H7 (cell line): ENCODE measurements at regions not wholly inside any gene's neighbourhood (a gene's known extent, or its start where the extent isn't known, plus 50 kb on each side); places are given as distances from the start of the nearest gene placed in this dataset.

Experiments used
- DNase-seq: peaks from one replicate; pipeline ENCODE4 v3.0.0; 2012
- H3K27me3 ChIP-seq: 2 replicates; pipeline ENCODE4 v1.6.0; 2011; ENCODE audit warnings: mild to moderate bottlenecking, low read length; ENCODE audit not compliant: control insufficient read depth, insufficient read depth
- H3K36me3 ChIP-seq: replicated peaks from 2 replicates; pipeline ENCODE4 v1.5.1; 2011; ENCODE audit warnings: low read length; ENCODE audit not compliant: control insufficient read depth, insufficient read depth
- H3K4me3 ChIP-seq: 2 replicates; pipeline ENCODE4 v1.5.1; 2011; ENCODE audit warnings: low read depth, mild to moderate bottlenecking, control low read depth, low read length, moderate library complexity; ENCODE audit not compliant: insufficient read depth

DNA sequence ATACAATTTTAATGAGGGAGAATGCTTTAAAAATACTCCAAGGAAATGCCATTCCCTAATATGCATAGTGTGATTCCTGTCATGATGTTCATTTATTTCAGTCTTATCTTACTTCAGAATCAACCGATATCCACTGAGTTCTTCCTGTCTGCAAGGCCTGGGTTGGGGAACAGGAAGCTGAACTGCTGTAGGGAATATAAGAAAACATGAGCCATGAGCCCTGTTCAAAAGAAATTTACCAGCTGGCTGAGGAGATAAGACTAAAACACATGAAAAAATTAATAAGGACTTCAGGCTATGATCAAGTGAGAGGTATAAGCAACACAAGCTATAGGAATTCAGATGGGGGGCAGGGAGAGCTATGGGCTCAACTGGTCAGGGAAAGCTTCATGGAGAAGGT is 184.7 kb downstream of the PLPP4 start:
- DNase-seq: no peak
- peaks cover 10% of the 10 kb centered on the region; the same call in 1 of the 2 replicates for H3K27me3 ChIP-seq
- no peak overlapping the region for H3K4me3 ChIP-seq
- no peaks in the 10 kb centered on the region for H3K36me3 ChIP-seq

GRCh38 chr10:120643351-120643750 is 186.3 kb downstream of the PLPP4 start:
- DNase-seq: no peak
- Histone ChIP-seq H3K4me3 (no peak overlapping the region), H3K27me3 (peaks cover 10% of the 10 kb centered on the region; the same call in 1 of the 2 replicates)

GRCh38 chr10:120644556-120645410 is 187.8 kb downstream of the PLPP4 start:
- no peak for DNase-seq
- Histone ChIP-seq H3K4me3 (no peak overlapping the region), H3K27me3 (peaks cover 10% of the 10 kb centered on the region; the same call in 1 of the 2 replicates), H3K36me3 (no peaks in the 10 kb centered on the region)

More at GRCh38 chr10:120643351-120643750, 186.3 kb downstream of the PLPP4 start:
- no peaks in the 10 kb centered on the region for H3K36me3 ChIP-seq

- H3K27me3 ChIP-seq: peaks cover 10% of the 10 kb centered on the region; the same call in 1 of the 2 replicates
These were observed 189.2 kb downstream of the PLPP4 start for GRCh38 chr10:120646159-120646732.

DNA sequence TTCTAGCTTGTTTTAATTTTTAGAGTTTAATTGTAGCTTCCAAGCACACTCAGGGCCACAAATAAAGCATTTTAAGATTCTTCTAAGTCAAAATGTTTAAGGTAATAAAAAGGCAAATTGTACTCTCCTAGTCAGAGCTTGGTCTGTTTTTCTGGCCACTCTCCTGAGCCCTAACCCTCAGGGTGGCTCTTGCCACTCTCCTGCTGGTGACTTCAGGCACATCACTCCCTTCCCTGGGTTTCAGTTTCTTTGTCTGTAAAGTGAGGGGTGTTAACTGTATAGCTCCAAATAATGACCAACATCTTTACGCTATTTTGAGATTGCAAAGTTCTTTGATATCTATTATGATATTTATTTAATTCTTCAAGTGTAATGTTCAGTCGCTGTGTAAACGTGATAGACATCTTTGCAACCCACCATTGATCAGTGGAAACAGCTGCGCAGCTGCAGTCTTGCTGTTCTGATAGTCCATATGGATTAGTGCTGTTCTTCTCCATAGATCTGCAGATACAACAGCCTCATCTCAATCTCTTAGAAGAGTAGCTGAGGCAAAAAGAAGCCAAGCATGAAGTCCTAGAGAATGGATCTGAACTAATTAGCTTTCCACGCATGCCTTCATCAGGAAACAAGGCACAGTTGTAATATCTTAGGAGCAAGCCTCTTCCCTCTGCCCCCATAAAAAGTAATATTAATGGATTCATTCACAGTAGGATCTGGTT is 189.9 kb downstream of the PLPP4 start:
- Histone ChIP-seq H3K4me3 (no peak overlapping the region), H3K36me3 (no peaks in the 10 kb centered on the region), H3K27me3 (peaks cover 8% of the 10 kb centered on the region; the same call in 1 of the 2 replicates)
- no peak for DNase-seq

More at GRCh38 chr10:120646159-120646732, 189.2 kb downstream of the PLPP4 start:
- no peak for DNase-seq
- H3K4me3 ChIP-seq: no peak overlapping the region
- no peaks in the 10 kb centered on the region for H3K36me3 ChIP-seq

DNA sequence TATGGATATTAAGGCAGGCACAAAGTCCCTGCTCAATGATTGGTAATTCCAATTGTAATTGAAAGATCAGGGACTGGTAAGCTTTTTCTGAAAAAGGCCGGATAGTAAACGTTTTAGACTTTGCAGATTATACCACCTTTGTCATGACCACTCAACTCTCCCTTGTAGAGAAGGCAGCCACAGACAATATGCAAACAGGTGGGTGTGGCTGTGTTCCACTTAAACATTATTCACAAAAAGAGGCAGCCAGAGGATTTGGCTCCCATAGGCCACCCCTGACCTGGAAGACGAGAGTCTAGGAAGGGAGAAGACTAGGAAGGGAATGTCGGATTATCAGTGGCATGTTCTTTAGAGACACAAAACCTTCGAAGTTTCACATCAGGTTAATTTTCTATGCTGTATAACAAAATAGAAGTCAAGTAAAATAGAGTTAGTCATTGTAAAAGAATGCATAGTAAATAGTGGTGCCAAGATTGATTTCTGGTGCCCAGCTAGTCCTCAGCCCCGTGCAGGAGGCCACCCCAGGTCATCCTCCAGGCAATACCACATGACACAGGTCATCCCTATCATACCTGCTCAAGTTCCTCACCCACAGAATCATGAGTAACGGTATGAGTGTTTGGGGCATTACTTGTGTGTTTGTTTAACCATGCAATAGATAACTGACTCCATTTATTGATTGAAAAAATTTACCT is 193.8 kb downstream of the PLPP4 start:
- no peaks in the 10 kb centered on the region for H3K36me3 ChIP-seq
- no peak for DNase-seq
- no peak overlapping the region for H3K4me3 ChIP-seq
- no peaks in the 10 kb centered on the region; the same call in 1 of the 2 replicates for H3K27me3 ChIP-seq

GRCh38 chr10:120656107-120656506 is 195.1 kb upstream of the WDR11 start:
- Histone ChIP-seq H3K4me3 (no peak overlapping the region), H3K36me3 (no peaks in the 10 kb centered on the region), H3K27me3 (no peaks in the 10 kb centered on the region)
- DNase-seq: no peak

DNA sequence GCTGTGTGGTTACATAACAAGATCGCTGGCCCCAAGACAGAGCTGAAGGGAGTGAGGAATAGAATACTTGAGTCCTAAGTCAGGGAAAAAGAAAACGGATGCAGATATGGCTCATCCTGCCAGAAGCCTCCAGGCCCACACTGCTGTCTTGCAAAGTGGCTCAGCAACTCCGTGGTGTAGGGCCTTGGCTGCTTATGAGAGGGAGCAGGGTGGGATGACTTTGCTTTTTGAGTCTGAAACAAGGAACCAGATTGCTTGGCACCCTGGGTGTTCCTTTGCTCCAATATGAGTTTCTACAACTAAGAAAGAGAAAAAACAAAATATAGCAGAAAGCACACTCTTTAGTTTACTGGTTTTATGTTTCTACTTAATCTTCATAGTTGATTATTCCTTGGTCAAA is 193.8 kb upstream of the WDR11 start:
- Histone ChIP-seq H3K27me3 (no peaks in the 10 kb centered on the region), H3K36me3 (no peaks in the 10 kb centered on the region), H3K4me3 (no peak overlapping the region)
- DNase-seq: no peak

DNA sequence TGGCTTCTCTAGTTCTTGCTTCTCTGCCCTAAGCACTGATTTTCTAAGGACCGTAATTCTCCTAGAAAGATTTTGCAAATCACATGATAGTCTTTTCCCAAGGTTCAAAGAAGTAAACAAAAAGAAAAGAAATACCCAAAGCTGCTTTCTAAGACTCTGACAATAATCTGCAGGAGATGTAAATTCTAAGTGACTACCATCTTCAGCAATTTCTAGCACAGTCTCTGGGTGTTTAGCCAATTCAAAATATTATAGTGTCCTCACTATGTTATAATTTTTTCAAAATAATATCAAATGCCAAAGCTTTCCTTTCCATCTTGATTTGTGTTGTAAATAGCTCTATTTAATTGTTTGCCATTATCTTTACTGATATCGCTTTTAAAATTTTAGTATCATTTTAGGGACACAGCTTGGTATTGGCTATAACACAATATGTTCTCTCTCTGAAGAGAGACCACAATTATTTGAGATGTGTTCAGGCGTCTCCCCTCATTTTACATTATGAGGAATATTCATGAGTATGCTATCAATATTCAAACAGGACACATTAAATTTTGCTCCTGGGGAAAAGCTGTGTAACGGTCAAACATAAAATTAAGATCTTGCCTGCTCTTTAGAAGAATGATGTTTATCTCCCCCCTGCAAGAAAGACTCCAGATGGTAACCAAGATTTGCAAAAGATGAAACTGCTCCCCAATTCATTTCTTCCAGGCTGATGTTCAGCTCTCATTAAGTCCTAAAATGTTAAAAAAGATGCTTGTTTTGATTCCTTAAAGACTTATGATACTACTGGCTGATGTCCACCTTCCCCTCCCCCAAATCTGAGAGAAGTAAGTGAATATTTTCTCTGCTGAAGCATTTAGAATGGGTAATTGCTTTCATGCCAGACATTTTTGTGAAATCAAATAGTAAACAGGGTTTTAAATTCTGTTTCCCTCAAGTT is 191.9 kb upstream of the WDR11 start:
- no peaks in the 10 kb centered on the region for H3K27me3 ChIP-seq
- H3K4me3 ChIP-seq: no peak overlapping the region
- DNase-seq: no peak
- H3K36me3 ChIP-seq: no peaks in the 10 kb centered on the region

GRCh38 chr10:120666308-120666707 is 184.9 kb upstream of the WDR11 start:
- DNase-seq: no peak
- Histone ChIP-seq H3K36me3 (no peaks in the 10 kb centered on the region), H3K27me3 (no peaks in the 10 kb centered on the region), H3K4me3 (no peak overlapping the region)

GRCh38 chr10:120667276-120667675 is 183.9 kb upstream of the WDR11 start:
- Histone ChIP-seq H3K36me3 (no peaks in the 10 kb centered on the region), H3K4me3 (no peak overlapping the region), H3K27me3 (no peaks in the 10 kb centered on the region)
- no peak for DNase-seq

- no peak for DNase-seq
- H3K4me3 ChIP-seq: no peak overlapping the region
- H3K36me3 ChIP-seq: no peaks in the 10 kb centered on the region
- no peaks in the 10 kb centered on the region for H3K27me3 ChIP-seq
These were observed 179.7 kb upstream of the WDR11 start for GRCh38 chr10:120671491-120671890.

DNA sequence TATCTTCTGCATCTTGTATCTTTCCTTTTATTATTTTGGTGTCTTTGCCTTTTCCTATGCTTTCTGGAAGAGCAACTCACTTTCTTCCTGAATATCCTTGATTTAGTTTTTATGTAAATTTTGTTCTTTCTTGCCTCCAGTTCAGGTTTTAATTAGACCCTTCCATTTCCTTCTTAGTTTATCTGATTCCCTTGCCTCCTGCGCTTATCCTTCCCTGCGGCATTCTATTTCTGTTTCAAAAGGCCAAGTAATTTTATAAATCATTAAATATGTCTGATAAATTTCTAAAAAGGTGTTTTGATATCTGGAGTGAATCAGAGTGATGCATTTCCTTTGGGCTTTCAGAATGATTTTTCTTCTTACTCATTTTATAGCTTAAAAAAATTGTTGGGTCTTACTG is 167.7 kb upstream of the WDR11 start:
- DNase-seq: no peak
- Histone ChIP-seq H3K27me3 (no peaks in the 10 kb centered on the region), H3K4me3 (no peak overlapping the region), H3K36me3 (no peaks in the 10 kb centered on the region)
